ENCODE measurements at regions not wholly inside any gene's neighbourhood (a gene's known extent, or its start where the extent isn't known, plus 50 kb on each side); places are given as distances from the start of the nearest gene placed in this dataset.

- no peak overlapping the region for H3K27ac ChIP-seq
- no peaks in the 10 kb centered on the region for H3K36me3 ChIP-seq
- H3K9me3 ChIP-seq, result no peaks in the 10 kb centered on the region
- 69 to 95% (median 85%) methylated on average over 4 of the region's 4 CpGs for WGBS, 3 donors
- no peak for DNase-seq
- H3K4me3 ChIP-seq, result no peak overlapping the region
- TF ChIP-seq CTCF (IDR thresholded peaks at IDR 0.05) (no peak), POLR2A (IDR thresholded peaks at IDR 0.05) (no peak), EP300 (IDR thresholded peaks at IDR 0.05) (no peak)
- intact Hi-C loops (cut with DNase I), result no loop called here
- no peaks in the 10 kb centered on the region for H3K4me1 ChIP-seq (ENCODE audit: insufficient read depth)
- H3K27me3 ChIP-seq, result no peaks in the 10 kb centered on the region
Observed at GRCh38 chr3:177569875-177570657, 372.8 kb upstream of the TBL1XR1 start.

GRCh38 chr3:177571271-177571943 lies 374.1 kb upstream of the TBL1XR1 start:
- no peak overlapping the region for H3K27ac ChIP-seq
- H3K27me3 ChIP-seq, result no peaks in the 10 kb centered on the region
- intact Hi-C loops (cut with DNase I), result no loop called here

GRCh38 chr3:177571944-177572315 lies 374.6 kb upstream of the TBL1XR1 start:
- no peaks in the 10 kb centered on the region for H3K4me1 ChIP-seq (ENCODE audit: insufficient read depth)
- WGBS, 3 donors, result 78 to 93% (median 81%) methylated on average over 3 of the region's 3 CpGs
- no peaks in the 10 kb centered on the region for H3K9me3 ChIP-seq
- no peak overlapping the region for H3K27ac ChIP-seq
- H3K36me3 ChIP-seq, result no peaks in the 10 kb centered on the region
- H3K27me3 ChIP-seq, result no peaks in the 10 kb centered on the region
- intact Hi-C loops (cut with DNase I), result no loop called here
- no peak for DNase-seq
- TF ChIP-seq POLR2A (IDR thresholded peaks at IDR 0.05) (no peak), EP300 (IDR thresholded peaks at IDR 0.05) (no peak), CTCF (IDR thresholded peaks at IDR 0.05) (no peak)
- no peak overlapping the region for H3K4me3 ChIP-seq

More at GRCh38 chr3:177571271-177571943, 374.1 kb upstream of the TBL1XR1 start:
- TF ChIP-seq POLR2A (IDR thresholded peaks at IDR 0.05) (no peak), CTCF (IDR thresholded peaks at IDR 0.05) (no peak), EP300 (IDR thresholded peaks at IDR 0.05) (no peak)
- Histone ChIP-seq H3K9me3 (no peaks in the 10 kb centered on the region), H3K4me3 (no peak overlapping the region), H3K36me3 (no peaks in the 10 kb centered on the region), H3K4me1 (ENCODE audit: insufficient read depth) (no peaks in the 10 kb centered on the region)
- 82 to 83% (median 83%) methylated on average over 1 of the region's 1 CpG for WGBS, 3 donors
- no peak for DNase-seq

GRCh38 chr3:177574222-177574856 lies 377.1 kb upstream of the TBL1XR1 start:
- H3K27me3 ChIP-seq, result no peaks in the 10 kb centered on the region
- TF ChIP-seq CTCF (IDR thresholded peaks at IDR 0.05) (no peak), EP300 (IDR thresholded peaks at IDR 0.05) (no peak), POLR2A (IDR thresholded peaks at IDR 0.05) (no peak)
- DNase-seq, result no peak
- H3K36me3 ChIP-seq, result no peaks in the 10 kb centered on the region
- H3K9me3 ChIP-seq, result no peaks in the 10 kb centered on the region
- WGBS, 3 donors, result 47 to 67% (median 54%) methylated on average over 7 of the region's 7 CpGs
- no peak overlapping the region for H3K27ac ChIP-seq
- H3K4me3 ChIP-seq, result no peak overlapping the region
- intact Hi-C loops (cut with DNase I), result no loop called here
- no peaks in the 10 kb centered on the region for H3K4me1 ChIP-seq (ENCODE audit: insufficient read depth)

Measured in ovary (tissue), 7 donors.